SK-N-SH (cell line): ENCODE measurements at regions not wholly inside any gene's neighbourhood (a gene's known extent, or its start where the extent isn't known, plus 50 kb on each side); places are given as distances from the start of the nearest gene placed in this dataset.

Experiments used
- CTCF ChIA-PET: fragments of 300-600, 350-600 bp; formaldehyde crosslinking; extraction: SDS; loops from one replicate; lab custom pipeline; 2021; lab: Yijun Ruan, JAX
- POLR2A ChIA-PET: fragments of 350-600 bp; sonication (Branson Sonifier 250); formaldehyde crosslinking; extraction: SDS; loops from one replicate; lab custom pipeline; 2020; ENCODE audit warnings: antibody characterized with exemption, inconsistent platforms; lab: Yijun Ruan, JAX
- DNase-seq: peaks from one replicate; pipeline ENCODE4 v3.0.0; 2012
- H2AFZ ChIP-seq: fragments of 200-600 bp; sonication (generic); 2 replicates; pipeline ENCODE4 v1.8.1; 2016; ENCODE audit warnings: antibody characterized with exemption, mild to moderate bottlenecking, low read depth
- H3F3A ChIP-seq: fragments of 200-600 bp; sonication (generic); replicated peaks from 2 replicates; pipeline ENCODE3; 2016; ENCODE audit warnings: antibody characterized with exemption, mild to moderate bottlenecking; ENCODE audit not compliant: insufficient read depth
- H3K27ac ChIP-seq, 2 experiments: fragments of 200-500 bp in 1 of 2; fragments of 200-600 bp in 1 of 2; sonication (Bioruptor generic) in 1 of 2; sonication (generic), shearing (Covaris generic) in 1 of 2; 2 replicates each; pipeline versions ENCODE4 v1.5.1 to v1.6.1; 2014 to 2016; ENCODE audit warnings: low read depth in 2 of 2, inconsistent platforms in 1 of 2, low read length in 1 of 2, mild to moderate bottlenecking in 1 of 2, mixed read lengths in 1 of 2
- H3K27me3 ChIP-seq: fragments of 200-600 bp; sonication (generic), shearing (Covaris generic); 2 replicates; pipeline ENCODE4 v1.6.1; 2016; ENCODE audit warnings: mixed run types; ENCODE audit not compliant: insufficient read depth
- H3K36me3 ChIP-seq, 2 experiments: fragments of 200-500 bp in 1 of 2; fragments of 200-600 bp in 1 of 2; sonication (Bioruptor generic) in 1 of 2; sonication (generic) in 1 of 2; replicated peaks in 1 of 2; 2 replicates each; pipeline versions ENCODE3 to v1.5.1; 2014 to 2016; ENCODE audit warnings: low read length in 1 of 2, mild to moderate bottlenecking in 1 of 2; ENCODE audit not compliant: insufficient read depth in 2 of 2, control insufficient read depth in 1 of 2
- H3K4me1 ChIP-seq, 2 experiments: fragments of 200-500 bp in 1 of 2; fragments of 200-600 bp in 1 of 2; sonication (Bioruptor generic) in 1 of 2; sonication (generic), shearing (Covaris generic) in 1 of 2; 2 replicates each; pipeline versions ENCODE4 v1.5.1 to v1.6.1; 2014 to 2016; ENCODE audit warnings: low read depth in 1 of 2, low read length in 1 of 2, mixed run types in 1 of 2; ENCODE audit not compliant: insufficient read depth in 2 of 2, control insufficient read depth in 1 of 2
- H3K4me2 ChIP-seq: fragments of 200-600 bp; sonication (generic), shearing (Covaris generic); 2 replicates; pipeline ENCODE4 v1.6.1; 2017; ENCODE audit warnings: mixed run types
- H3K4me3 ChIP-seq, 2 experiments: fragments of 200-500 bp in 1 of 2; fragments of 200-600 bp in 1 of 2; sonication (Bioruptor generic) in 1 of 2; sonication (generic), shearing (Covaris generic) in 1 of 2; 2 replicates each; pipeline versions ENCODE4 v1.5.1 to v1.8.1; 2014 to 2016; ENCODE audit warnings: low read depth in 2 of 2, inconsistent platforms in 1 of 2, low read length in 1 of 2, mild to moderate bottlenecking in 1 of 2, mixed read lengths in 1 of 2, moderate library complexity in 1 of 2
- H3K79me2 ChIP-seq: fragments of 200-600 bp; sonication (generic); 2 replicates; pipeline ENCODE4 v1.8.1; 2017; ENCODE audit warnings: mild to moderate bottlenecking; ENCODE audit not compliant: insufficient read depth
- H3K9ac ChIP-seq: fragments of 200-600 bp; sonication (generic); 2 replicates; pipeline ENCODE4 v1.6.1; 2017; ENCODE audit warnings: mixed run types
- H3K9me2 ChIP-seq: fragments of 200-600 bp; sonication (generic); 2 replicates; pipeline ENCODE4 v1.6.1; 2017; ENCODE audit warnings: mixed run types
- H3K9me3 ChIP-seq: fragments of 200-600 bp; sonication (generic); 2 replicates; pipeline ENCODE4 v1.6.1; 2017; ENCODE audit warnings: mixed run types, mild to moderate bottlenecking, moderate library complexity
- H4K20me1 ChIP-seq: fragments of 200-600 bp; sonication (generic); 2 replicates; pipeline ENCODE4 v1.6.1; 2017; ENCODE audit warnings: mild to moderate bottlenecking, mixed run types; ENCODE audit not compliant: insufficient read depth
- FOXJ3 ChIP-seq: sonication (generic); formaldehyde crosslinking; IDR thresholded peaks from 2 replicates; pipeline ENCODE4 v1.5.1; 2020; ENCODE audit warnings: mild to moderate bottlenecking, missing genetic modification reagents
- GABPA ChIP-seq: IDR thresholded peaks from 2 replicates; pipeline ENCODE4 v1.4.0; 2012; ENCODE audit warnings: low read depth, mild to moderate bottlenecking
- GATA2 ChIP-seq: sonication (generic); formaldehyde crosslinking; IDR thresholded peaks from 2 replicates; pipeline ENCODE4 v1.5.0; 2020; ENCODE audit warnings: mild to moderate bottlenecking, missing genetic modification reagents
- SIN3A ChIP-seq: IDR thresholded peaks from 2 replicates; pipeline ENCODE4 v1.6.1; 2012; ENCODE audit warnings: low read depth, mild to moderate bottlenecking, low read length, moderate library complexity, borderline replicate concordance
- SMC3 ChIP-seq: IDR thresholded peaks from 2 replicates; pipeline ENCODE4 v1.6.1; 2012; ENCODE audit warnings: low read depth, low read length, improper control_type of control experiment
- TAF1 ChIP-seq: IDR thresholded peaks from 2 replicates; pipeline ENCODE4 v1.6.1; 2012; ENCODE audit warnings: low read depth, mild to moderate bottlenecking, low read length, moderate library complexity, borderline replicate concordance
- WGBS: methylation state at CpG from one replicate; pipeline ENCODE4 v1.1.6; 2017; ENCODE audit warnings: low lambda C conversion rate; 5-methylcytosine and 5-hydroxymethylcytosine counted together
- TF ChIP-seq, protein P1 (sequence below): IDR thresholded peaks from 2 replicates; pipeline ENCODE4 v1.6.1; 2012; ENCODE audit warnings: mild to moderate bottlenecking, low read depth, low read length, moderate library complexity
- TF ChIP-seq, protein P2 (sequence below): IDR thresholded peaks from 2 replicates; pipeline ENCODE4 v1.4.0; 2012; ENCODE audit warnings: low read depth, borderline replicate concordance
- TF ChIP-seq, protein P3 (sequence below): IDR thresholded peaks from 2 replicates; pipeline ENCODE4 v1.4.0; 2012; ENCODE audit warnings: low read depth, borderline replicate concordance

DNA sequence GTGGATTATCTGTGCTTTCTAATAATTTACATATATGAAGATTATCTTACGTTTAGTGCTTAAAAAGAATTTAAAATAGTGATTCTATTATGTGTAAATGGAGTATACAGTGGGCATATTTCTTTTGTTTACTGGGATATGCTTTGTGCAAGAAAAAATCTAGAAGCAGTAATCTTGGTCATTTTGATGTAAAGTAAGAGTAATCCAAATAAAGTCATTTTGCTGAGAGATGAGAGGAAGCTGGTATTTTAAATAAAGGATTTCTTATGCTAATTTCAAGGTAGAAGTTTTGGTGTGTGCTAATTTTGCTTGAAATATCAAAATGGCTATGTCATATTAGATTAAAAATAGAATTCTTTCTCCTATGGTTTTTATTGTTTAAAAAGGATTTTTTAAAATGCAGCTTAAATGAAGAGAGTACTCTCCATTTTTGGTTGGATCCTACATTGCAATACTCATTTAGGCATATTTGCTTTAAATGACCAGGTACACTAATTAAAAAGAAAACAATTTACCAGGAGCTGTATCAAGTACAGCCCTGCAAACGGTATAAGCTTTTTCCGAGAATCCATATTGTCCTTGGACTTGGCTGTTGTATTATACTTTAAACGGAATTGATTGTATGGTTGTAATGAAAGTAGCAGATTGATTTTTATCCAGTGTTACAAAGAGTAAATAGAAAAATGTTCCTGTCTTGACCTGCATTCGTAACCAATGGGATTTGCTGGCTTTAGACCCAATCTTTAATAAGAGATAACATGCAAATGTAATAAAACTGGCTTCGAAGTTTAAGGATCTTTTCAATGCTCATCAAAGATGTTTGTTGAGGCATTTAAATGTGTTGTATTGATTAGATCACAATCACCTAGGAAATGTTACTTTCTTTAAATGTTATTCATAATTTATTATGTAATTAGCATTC lies 574.7 kb downstream of the USP25 start:
- no peak overlapping the region for H3K4me3 ChIP-seq
- no peak overlapping the region for H3K27ac ChIP-seq
- TF ChIP-seq, protein P1, sequence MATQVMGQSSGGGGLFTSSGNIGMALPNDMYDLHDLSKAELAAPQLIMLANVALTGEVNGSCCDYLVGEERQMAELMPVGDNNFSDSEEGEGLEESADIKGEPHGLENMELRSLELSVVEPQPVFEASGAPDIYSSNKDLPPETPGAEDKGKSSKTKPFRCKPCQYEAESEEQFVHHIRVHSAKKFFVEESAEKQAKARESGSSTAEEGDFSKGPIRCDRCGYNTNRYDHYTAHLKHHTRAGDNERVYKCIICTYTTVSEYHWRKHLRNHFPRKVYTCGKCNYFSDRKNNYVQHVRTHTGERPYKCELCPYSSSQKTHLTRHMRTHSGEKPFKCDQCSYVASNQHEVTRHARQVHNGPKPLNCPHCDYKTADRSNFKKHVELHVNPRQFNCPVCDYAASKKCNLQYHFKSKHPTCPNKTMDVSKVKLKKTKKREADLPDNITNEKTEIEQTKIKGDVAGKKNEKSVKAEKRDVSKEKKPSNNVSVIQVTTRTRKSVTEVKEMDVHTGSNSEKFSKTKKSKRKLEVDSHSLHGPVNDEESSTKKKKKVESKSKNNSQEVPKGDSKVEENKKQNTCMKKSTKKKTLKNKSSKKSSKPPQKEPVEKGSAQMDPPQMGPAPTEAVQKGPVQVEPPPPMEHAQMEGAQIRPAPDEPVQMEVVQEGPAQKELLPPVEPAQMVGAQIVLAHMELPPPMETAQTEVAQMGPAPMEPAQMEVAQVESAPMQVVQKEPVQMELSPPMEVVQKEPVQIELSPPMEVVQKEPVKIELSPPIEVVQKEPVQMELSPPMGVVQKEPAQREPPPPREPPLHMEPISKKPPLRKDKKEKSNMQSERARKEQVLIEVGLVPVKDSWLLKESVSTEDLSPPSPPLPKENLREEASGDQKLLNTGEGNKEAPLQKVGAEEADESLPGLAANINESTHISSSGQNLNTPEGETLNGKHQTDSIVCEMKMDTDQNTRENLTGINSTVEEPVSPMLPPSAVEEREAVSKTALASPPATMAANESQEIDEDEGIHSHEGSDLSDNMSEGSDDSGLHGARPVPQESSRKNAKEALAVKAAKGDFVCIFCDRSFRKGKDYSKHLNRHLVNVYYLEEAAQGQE: no peak
- CTCF ChIA-PET: no interaction called here
- H3K9me2 ChIP-seq: no peaks in the 10 kb centered on the region
- H3K9me3 ChIP-seq: no peaks in the 10 kb centered on the region
- no peaks in the 10 kb centered on the region for H4K20me1 ChIP-seq
- no peak overlapping the region for H3K9ac ChIP-seq
- WGBS: 54% methylated on average over 6 of the region's 6 CpGs
- no peak overlapping the region for H2AFZ ChIP-seq
- no peaks in the 10 kb centered on the region for H3F3A ChIP-seq
- H3K4me2 ChIP-seq: no peak overlapping the region
- no peaks in the 10 kb centered on the region for H3K27me3 ChIP-seq
- no peaks in the 10 kb centered on the region for H3K36me3 ChIP-seq
- no peak for DNase-seq
- H3K4me1 ChIP-seq: no peaks in the 10 kb centered on the region; a peak in 2 of 4 replicates
- POLR2A ChIA-PET: no interaction called here
- no peaks in the 10 kb centered on the region for H3K79me2 ChIP-seq

DNA sequence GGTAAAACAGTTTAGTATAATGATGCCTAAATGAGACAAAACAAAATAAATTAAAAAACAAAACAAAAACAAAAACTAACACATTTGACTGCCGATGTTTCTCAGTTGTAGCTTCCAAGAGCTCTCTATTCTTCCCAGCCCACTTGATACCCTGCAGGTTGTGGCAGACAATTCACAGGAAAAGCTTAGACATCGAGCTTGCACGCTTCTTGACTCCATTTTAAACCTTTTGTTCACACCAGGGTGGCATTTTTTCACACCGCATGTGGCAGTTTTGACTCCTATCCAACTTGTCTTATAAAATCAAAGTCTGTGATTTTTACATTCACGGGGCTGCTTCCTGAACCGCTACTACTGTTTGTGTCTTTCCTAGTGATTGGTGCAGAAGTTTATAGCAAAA lies 575.9 kb downstream of the USP25 start:
- 64% methylated on average over 6 of the region's 6 CpGs for WGBS
- TF ChIP-seq GATA2 (CRISPR knock-in tag): no peak
- no peak overlapping the region for H3K4me3 ChIP-seq
- POLR2A ChIA-PET: no interaction called here
- H3K27me3 ChIP-seq: no peaks in the 10 kb centered on the region
- no peak overlapping the region for H3K4me2 ChIP-seq
- H3F3A ChIP-seq: no peaks in the 10 kb centered on the region
- DNase-seq: no peak
- CTCF ChIA-PET: interaction anchor here (0.6 kb wide), 1 partner anchor 11 kb away, joined by 3 read pairs; no protein-coding TSS in a partner anchor
- H2AFZ ChIP-seq: no peak overlapping the region
- H3K9me3 ChIP-seq: no peaks in the 10 kb centered on the region
- no peaks in the 10 kb centered on the region for H3K36me3 ChIP-seq
- H3K9ac ChIP-seq: no peak overlapping the region
- no peaks in the 10 kb centered on the region; a peak in 2 of 4 replicates for H3K4me1 ChIP-seq
- H3K27ac ChIP-seq: no peak overlapping the region
- H3K79me2 ChIP-seq: no peaks in the 10 kb centered on the region
- H3K9me2 ChIP-seq: no peaks in the 10 kb centered on the region
- H4K20me1 ChIP-seq: no peaks in the 10 kb centered on the region

DNA sequence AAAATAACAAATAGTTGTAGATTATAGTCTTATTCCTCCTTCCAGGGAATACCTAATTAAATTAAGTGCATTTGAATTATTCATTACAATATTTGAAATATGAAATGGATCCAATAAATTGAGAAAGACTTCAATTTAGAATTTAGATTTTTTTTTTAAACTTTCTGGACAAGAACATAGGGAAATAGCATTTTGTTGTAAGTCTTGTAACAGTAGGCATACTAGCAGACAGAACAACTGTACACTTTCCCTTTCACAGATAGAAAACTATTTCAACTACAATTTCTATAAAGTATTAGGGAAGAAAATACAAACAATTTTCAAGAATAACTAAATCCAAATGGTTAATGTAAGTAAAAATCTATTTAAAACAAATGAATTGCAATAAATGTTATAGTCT lies 577.5 kb downstream of the USP25 start:
- ChIA-PET POLR2A (no interaction called here), CTCF (interaction anchor here (1.0 kb wide), 1 partner anchor 182 kb away, joined by 4 read pairs; no protein-coding TSS in a partner anchor)
- Histone ChIP-seq H3K9me2 (no peaks in the 10 kb centered on the region), H3K27ac (no peak overlapping the region), H3K27me3 (no peaks in the 10 kb centered on the region), H2AFZ (no peak overlapping the region), H3K9ac (no peak overlapping the region), H3K4me1 (no peaks in the 10 kb centered on the region; a peak in 2 of 4 replicates), H3K36me3 (no peaks in the 10 kb centered on the region), H3K79me2 (no peaks in the 10 kb centered on the region), H3K9me3 (no peaks in the 10 kb centered on the region), H3K4me3 (no peak overlapping the region), H4K20me1 (no peaks in the 10 kb centered on the region), H3K4me2 (no peak overlapping the region), H3F3A (no peaks in the 10 kb centered on the region)
- DNase-seq: no peak
- TF ChIP-seq TAF1: no peak
- TF ChIP-seq, protein P2, sequence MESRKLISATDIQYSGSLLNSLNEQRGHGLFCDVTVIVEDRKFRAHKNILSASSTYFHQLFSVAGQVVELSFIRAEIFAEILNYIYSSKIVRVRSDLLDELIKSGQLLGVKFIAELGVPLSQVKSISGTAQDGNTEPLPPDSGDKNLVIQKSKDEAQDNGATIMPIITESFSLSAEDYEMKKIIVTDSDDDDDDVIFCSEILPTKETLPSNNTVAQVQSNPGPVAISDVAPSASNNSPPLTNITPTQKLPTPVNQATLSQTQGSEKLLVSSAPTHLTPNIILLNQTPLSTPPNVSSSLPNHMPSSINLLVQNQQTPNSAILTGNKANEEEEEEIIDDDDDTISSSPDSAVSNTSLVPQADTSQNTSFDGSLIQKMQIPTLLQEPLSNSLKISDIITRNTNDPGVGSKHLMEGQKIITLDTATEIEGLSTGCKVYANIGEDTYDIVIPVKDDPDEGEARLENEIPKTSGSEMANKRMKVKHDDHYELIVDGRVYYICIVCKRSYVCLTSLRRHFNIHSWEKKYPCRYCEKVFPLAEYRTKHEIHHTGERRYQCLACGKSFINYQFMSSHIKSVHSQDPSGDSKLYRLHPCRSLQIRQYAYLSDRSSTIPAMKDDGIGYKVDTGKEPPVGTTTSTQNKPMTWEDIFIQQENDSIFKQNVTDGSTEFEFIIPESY: no peak
- TF ChIP-seq, protein P3, sequence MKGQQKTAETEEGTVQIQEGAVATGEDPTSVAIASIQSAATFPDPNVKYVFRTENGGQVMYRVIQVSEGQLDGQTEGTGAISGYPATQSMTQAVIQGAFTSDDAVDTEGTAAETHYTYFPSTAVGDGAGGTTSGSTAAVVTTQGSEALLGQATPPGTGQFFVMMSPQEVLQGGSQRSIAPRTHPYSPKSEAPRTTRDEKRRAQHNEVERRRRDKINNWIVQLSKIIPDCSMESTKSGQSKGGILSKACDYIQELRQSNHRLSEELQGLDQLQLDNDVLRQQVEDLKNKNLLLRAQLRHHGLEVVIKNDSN: no peak
- no peak for TF ChIP-seq FOXJ3 (CRISPR knock-in tag)
- no peak for TF ChIP-seq SMC3
- no peak for TF ChIP-seq SIN3A
- TF ChIP-seq GABPA: no peak
